Heart left ventricle (tissue), 13 donors: ENCODE measurements at regions not wholly inside any gene's neighbourhood (a gene's known extent, or its start where the extent isn't known, plus 50 kb on each side); places are given as distances from the start of the nearest gene placed in this dataset.
A peak's percentile ranks its signal among the peaks of the same experiment; 100 is the strongest.

Experiments
- POLR2A ChIP-seq, 2 donors: fragments of 450-650 bp; IDR thresholded peaks; one replicate each; pipeline ENCODE4 v1.6.1; 2017; ENCODE audit warnings: antibody characterized with exemption in 2 of 2, mild to moderate bottlenecking in 2 of 2, moderate library complexity in 2 of 2
- TF ChIP-seq, protein P1 (sequence below), 12 donors: fragments of 200-600 bp; sonication (generic) in 4 of 12; IDR thresholded peaks; one replicate each; pipeline versions ENCODE4 v1.5.0 to v1.8.0; 2018 to 2022; ENCODE audit warnings: antibody characterized with exemption in 12 of 12, mild to moderate bottlenecking in 5 of 12
- donor health status: ischemic (EF 13 %, LVEDD 7.1; RV severe dilation, severe dysfunction).
- donor health status: DM: no; HTN: yes; CAD: no.
- donor health status: DM: no; HTN: no; CAD: no.
- donor health status: ischemic (EF 25% LVEDD 6.9; RV normal size, moderate dysfunction).
- donor health status: ischemic (EF 25% LVEDD 5.7; RV mildly dilated, moderate dysfunction).
- donor health status: ischemic (EF 35%, LVEDD 5.7; RV mildly dilated, moderate dysfunction).
- donor health status: nonischemic (EF 11% LVEDD 7.7; RV severe dilation, severe dysfunction).
- donor health status: DM: yes; HTN: yes; CAD: no.
- donor health status: PGD.
- donor health status: ischemic (EF 29% LVEDD 5.4; RV normal size, mild dysfunction).
- donor health status: nonischemic (EF 23%, LVEDD 6.1; RV moderate dilation, normal function).

DNA sequence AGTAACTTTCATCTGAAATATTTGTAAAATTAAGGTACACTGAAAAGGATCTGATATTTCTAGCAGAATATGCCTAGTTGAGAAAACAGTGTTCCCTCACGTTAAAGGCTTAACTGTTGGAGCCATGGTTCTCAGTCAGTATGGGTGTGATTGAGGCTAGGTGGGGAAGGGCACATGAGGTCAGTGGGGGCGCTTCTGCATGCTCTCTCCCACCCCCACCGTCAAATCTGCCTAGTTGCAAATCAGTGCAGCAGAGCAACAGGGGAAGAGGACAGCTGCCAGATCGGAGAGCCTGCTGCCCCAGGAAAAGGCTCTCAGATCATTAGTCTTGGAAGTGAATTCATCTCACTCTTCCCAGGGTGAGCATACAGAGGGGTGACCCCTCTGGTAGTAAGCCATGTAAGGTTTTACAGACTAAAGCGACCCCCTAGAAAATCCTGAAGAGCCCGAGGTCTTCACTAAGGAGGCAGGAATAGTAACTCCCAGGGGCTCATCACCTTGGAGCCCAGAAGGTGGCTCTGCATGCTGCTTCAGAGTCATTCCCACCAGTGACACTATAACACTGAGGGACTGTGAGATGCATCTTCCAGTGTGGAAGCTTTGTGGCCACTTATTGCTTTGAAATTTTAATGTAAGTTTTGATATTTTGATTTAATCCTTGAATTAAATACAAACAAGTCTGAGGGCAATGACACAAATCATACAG, 83.1 kb upstream of the BARHL2 start:
- no peak for TF ChIP-seq POLR2A (IDR thresholded peaks at IDR 0.05)
- TF ChIP-seq, protein P1, sequence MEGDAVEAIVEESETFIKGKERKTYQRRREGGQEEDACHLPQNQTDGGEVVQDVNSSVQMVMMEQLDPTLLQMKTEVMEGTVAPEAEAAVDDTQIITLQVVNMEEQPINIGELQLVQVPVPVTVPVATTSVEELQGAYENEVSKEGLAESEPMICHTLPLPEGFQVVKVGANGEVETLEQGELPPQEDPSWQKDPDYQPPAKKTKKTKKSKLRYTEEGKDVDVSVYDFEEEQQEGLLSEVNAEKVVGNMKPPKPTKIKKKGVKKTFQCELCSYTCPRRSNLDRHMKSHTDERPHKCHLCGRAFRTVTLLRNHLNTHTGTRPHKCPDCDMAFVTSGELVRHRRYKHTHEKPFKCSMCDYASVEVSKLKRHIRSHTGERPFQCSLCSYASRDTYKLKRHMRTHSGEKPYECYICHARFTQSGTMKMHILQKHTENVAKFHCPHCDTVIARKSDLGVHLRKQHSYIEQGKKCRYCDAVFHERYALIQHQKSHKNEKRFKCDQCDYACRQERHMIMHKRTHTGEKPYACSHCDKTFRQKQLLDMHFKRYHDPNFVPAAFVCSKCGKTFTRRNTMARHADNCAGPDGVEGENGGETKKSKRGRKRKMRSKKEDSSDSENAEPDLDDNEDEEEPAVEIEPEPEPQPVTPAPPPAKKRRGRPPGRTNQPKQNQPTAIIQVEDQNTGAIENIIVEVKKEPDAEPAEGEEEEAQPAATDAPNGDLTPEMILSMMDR (IDR thresholded peaks at IDR 0.05): peak in 3 of 12 donors; percentile 6 to 18 (median 18)
